ENCODE measurements at regions not wholly inside any gene's neighbourhood (a gene's known extent, or its start where the extent isn't known, plus 50 kb on each side); places are given as distances from the start of the nearest gene placed in this dataset.

DNA sequence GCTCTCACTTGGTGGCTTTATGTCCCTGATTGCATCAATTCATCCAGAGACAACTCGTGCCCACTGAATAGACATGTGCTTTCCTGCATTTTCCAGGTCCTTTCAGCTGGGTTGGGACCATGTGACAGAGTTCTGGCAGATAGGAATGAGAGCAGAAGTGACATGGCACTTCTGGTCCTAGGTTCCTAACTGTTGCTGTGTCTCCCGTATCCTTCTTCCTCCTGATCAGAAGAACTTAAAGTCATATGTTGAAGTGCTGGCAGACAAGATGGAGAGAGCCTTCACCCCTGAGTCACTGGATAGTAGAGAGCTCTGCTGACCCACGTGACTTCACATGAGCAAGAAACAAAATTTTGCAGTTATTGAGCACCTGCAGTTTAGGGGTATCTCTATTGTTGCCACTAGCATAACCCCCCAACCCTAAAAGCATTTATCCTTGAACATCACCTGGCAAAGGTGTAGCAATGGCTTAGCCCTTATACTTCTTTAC, 80.0 kb downstream of the NREP start:
- H3K79me2 ChIP-seq (ENCODE audit: control insufficient read depth, insufficient read depth, low read length): no peaks in the 10 kb centered on the region
- no CpG with 5 or more reads among the region's 3 CpGs for WGBS (ENCODE audit: extremely low coverage, insufficient coverage, low lambda C conversion rate)

GRCh38 chr5:111676466-111676865, 80.5 kb downstream of the NREP start:
- no peak overlapping the region for H3K4me3 ChIP-seq (ENCODE audit: low read length)
- H3K79me1 ChIP-seq (ENCODE audit: low read length): no peaks in the 10 kb centered on the region
- no peak overlapping the region for H4K8ac ChIP-seq (ENCODE audit: low read depth, low read length)
- no peak overlapping the region for H2BK15ac ChIP-seq (replicated peaks; ENCODE audit: low read depth)
- H2AK5ac ChIP-seq (ENCODE audit: low read length): no peak overlapping the region
- H3K4me2 ChIP-seq (ENCODE audit: low read length): no peak overlapping the region
- no peak overlapping the region for H3K56ac ChIP-seq (ENCODE audit: low read length)
- no peak overlapping the region for H2BK120ac ChIP-seq (ENCODE audit: low read depth, low read length)
- H3K9ac ChIP-seq (ENCODE audit: low read length): no peak overlapping the region
- no peaks in the 10 kb centered on the region for H3K4me1 ChIP-seq (ENCODE audit: control insufficient read depth, low read depth, low read length)
- DNase-seq: no peak
- no CpG with 5 or more reads among the region's 1 CpG for WGBS (ENCODE audit: extremely low coverage, insufficient coverage, low lambda C conversion rate)
- H3K27ac ChIP-seq (ENCODE audit: low read depth, low read length): no peak overlapping the region
- H3K18ac ChIP-seq (ENCODE audit: low read length): no peak overlapping the region
- H3K23ac ChIP-seq (ENCODE audit: low read length): no peak overlapping the region
- H3K79me2 ChIP-seq (ENCODE audit: control insufficient read depth, insufficient read depth, low read length): no peaks in the 10 kb centered on the region
- no peak overlapping the region for H3K4ac ChIP-seq (ENCODE audit: low read depth, low read length)
- H3K36me3 ChIP-seq (ENCODE audit: control insufficient read depth, insufficient read depth, low read length): no peaks in the 10 kb centered on the region
- H4K5ac ChIP-seq (ENCODE audit: low read length): no peak overlapping the region
- H3K27me3 ChIP-seq (ENCODE audit: insufficient read depth, low read length, poor library complexity): no peaks in the 10 kb centered on the region
- H2BK5ac ChIP-seq (ENCODE audit: low read length): no peak overlapping the region

More for the DNA sequence above, 80.0 kb downstream of the NREP start:
- no peak overlapping the region for H3K18ac ChIP-seq (ENCODE audit: low read length)
- no peak overlapping the region for H4K5ac ChIP-seq (ENCODE audit: low read length)
- no peak overlapping the region for H3K9ac ChIP-seq (ENCODE audit: low read length)
- no peak overlapping the region for H2AK5ac ChIP-seq (ENCODE audit: low read length)
- H3K4me3 ChIP-seq (ENCODE audit: low read length): no peak overlapping the region
- H2BK15ac ChIP-seq (replicated peaks; ENCODE audit: low read depth): no peak overlapping the region
- H2BK5ac ChIP-seq (ENCODE audit: low read length): no peak overlapping the region
- no peaks in the 10 kb centered on the region for H3K36me3 ChIP-seq (ENCODE audit: control insufficient read depth, insufficient read depth, low read length)
- no peaks in the 10 kb centered on the region for H3K4me1 ChIP-seq (ENCODE audit: control insufficient read depth, low read depth, low read length)
- no peak overlapping the region for H3K4me2 ChIP-seq (ENCODE audit: low read length)
- DNase-seq: no peak
- H3K56ac ChIP-seq (ENCODE audit: low read length): no peak overlapping the region
- H3K27me3 ChIP-seq (ENCODE audit: insufficient read depth, low read length, poor library complexity): no peaks in the 10 kb centered on the region
- H3K4ac ChIP-seq (ENCODE audit: low read depth, low read length): no peak overlapping the region
- no peak overlapping the region for H2BK120ac ChIP-seq (ENCODE audit: low read depth, low read length)
- no peak overlapping the region for H3K23ac ChIP-seq (ENCODE audit: low read length)
- no peak overlapping the region for H4K8ac ChIP-seq (ENCODE audit: low read depth, low read length)
- H3K79me1 ChIP-seq (ENCODE audit: low read length): no peaks in the 10 kb centered on the region
- H3K27ac ChIP-seq (ENCODE audit: low read depth, low read length): no peak overlapping the region

DNA sequence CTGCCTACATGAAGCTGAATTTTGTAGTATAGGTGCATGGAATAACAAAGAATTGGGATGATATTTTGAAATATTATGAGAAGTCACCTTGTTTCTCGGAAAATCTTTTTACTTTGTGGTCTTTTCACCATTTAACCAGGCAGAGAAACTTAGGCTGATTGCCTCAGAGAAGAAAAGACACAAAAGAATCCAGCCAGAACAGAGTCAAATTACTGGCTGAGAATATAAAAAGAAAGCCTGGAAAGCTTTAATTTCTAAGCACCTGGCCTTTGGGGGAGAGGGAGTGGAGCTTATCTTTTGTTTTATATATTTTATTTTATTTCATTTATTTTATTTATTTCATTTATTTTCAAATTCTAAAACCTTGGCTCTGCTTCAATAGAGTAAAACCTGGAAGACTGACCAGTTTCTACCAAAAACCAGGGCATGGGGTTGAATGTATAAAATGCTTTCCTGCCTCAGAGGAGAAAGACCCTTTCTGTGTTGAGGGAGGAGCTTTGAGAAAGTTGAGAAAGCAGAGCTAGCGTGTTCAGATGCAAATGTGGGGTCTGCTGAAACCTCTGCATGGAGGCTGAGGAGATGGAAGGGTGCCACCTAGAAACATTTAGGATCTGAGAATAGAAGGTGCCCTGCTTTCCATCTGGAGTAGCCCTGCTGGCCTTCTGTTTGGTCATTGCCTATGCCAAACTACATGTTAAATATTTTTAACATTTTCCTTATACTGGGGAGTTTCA, 81.6 kb downstream of the NREP start:
- H2BK15ac ChIP-seq (replicated peaks; ENCODE audit: low read depth): no peak overlapping the region
- no peak overlapping the region for H2BK120ac ChIP-seq (ENCODE audit: low read depth, low read length)
- no peaks in the 10 kb centered on the region for H3K79me1 ChIP-seq (ENCODE audit: low read length)
- no peak overlapping the region for H4K8ac ChIP-seq (ENCODE audit: low read depth, low read length)
- no peak for DNase-seq
- no CpG with 5 or more reads among the region's 2 CpGs for WGBS (ENCODE audit: extremely low coverage, insufficient coverage, low lambda C conversion rate)
- no peaks in the 10 kb centered on the region for H3K27me3 ChIP-seq (ENCODE audit: insufficient read depth, low read length, poor library complexity)
- no peak overlapping the region for H3K23ac ChIP-seq (ENCODE audit: low read length)
- no peak overlapping the region for H3K4me2 ChIP-seq (ENCODE audit: low read length)
- H2AK5ac ChIP-seq (ENCODE audit: low read length): no peak overlapping the region
- no peak overlapping the region for H3K4ac ChIP-seq (ENCODE audit: low read depth, low read length)
- H3K4me1 ChIP-seq (ENCODE audit: control insufficient read depth, low read depth, low read length): no peaks in the 10 kb centered on the region
- H3K18ac ChIP-seq (ENCODE audit: low read length): no peak overlapping the region
- no peak overlapping the region for H3K56ac ChIP-seq (ENCODE audit: low read length)
- H4K5ac ChIP-seq (ENCODE audit: low read length): no peak overlapping the region
- no peaks in the 10 kb centered on the region for H3K36me3 ChIP-seq (ENCODE audit: control insufficient read depth, insufficient read depth, low read length)
- H3K79me2 ChIP-seq (ENCODE audit: control insufficient read depth, insufficient read depth, low read length): no peaks in the 10 kb centered on the region
- H2BK5ac ChIP-seq (ENCODE audit: low read length): no peak overlapping the region
- H3K4me3 ChIP-seq (ENCODE audit: low read length): no peak overlapping the region
- H3K27ac ChIP-seq (ENCODE audit: low read depth, low read length): no peak overlapping the region
- H3K9ac ChIP-seq (ENCODE audit: low read length): no peak overlapping the region

DNA sequence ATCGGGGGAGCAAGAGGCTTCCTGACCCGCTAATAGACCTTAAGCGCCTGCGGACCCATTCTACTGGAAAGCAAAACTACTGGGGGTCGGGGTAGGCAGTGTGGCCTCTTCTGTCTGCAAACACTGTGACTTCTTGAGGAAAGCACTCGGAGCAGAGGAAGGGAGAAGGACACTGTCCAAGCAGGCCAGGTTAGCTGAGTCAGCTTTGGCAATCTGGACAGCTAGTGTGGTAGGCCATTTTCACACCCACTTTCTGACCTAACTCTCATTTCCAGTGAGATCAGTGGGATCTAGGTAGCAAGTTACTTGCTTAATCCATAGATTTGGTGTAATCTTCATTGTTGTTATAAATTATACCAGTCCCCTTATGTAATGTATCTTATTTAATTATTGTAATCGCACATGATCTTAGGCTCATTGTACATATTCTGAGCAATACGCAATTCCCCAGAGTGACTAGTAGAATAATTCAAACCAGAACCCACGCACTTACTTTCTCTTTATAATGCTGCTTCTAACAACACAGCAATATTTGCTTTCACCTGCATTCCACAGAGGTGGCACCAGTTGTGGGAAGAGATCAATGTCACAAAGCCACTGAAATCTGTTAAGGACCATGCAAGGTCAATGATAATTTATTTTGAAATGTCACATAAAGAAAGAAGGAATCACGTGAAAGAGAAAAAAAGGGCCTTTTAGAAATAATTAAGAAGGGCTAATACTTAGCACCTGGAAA, 82.9 kb downstream of the NREP start:
- Histone ChIP-seq H3K4ac (ENCODE audit: low read depth, low read length) (no peak overlapping the region), H2BK120ac (ENCODE audit: low read depth, low read length) (no peak overlapping the region), H3K23ac (ENCODE audit: low read length) (no peak overlapping the region), H3K27me3 (ENCODE audit: insufficient read depth, low read length, poor library complexity) (no peaks in the 10 kb centered on the region), H4K5ac (ENCODE audit: low read length) (no peak overlapping the region), H2BK15ac (replicated peaks; ENCODE audit: low read depth) (no peak overlapping the region), H3K4me2 (ENCODE audit: low read length) (no peak overlapping the region), H3K4me3 (ENCODE audit: low read length) (no peak overlapping the region), H2BK5ac (ENCODE audit: low read length) (no peak overlapping the region), H2AK5ac (ENCODE audit: low read length) (no peak overlapping the region), H3K79me2 (ENCODE audit: control insufficient read depth, insufficient read depth, low read length) (no peaks in the 10 kb centered on the region), H3K79me1 (ENCODE audit: low read length) (no peaks in the 10 kb centered on the region), H4K8ac (ENCODE audit: low read depth, low read length) (no peak overlapping the region), H3K18ac (ENCODE audit: low read length) (no peak overlapping the region), H3K36me3 (ENCODE audit: control insufficient read depth, insufficient read depth, low read length) (no peaks in the 10 kb centered on the region), H3K4me1 (ENCODE audit: control insufficient read depth, low read depth, low read length) (no peaks in the 10 kb centered on the region), H3K56ac (ENCODE audit: low read length) (no peak overlapping the region), H3K9ac (ENCODE audit: low read length) (no peak overlapping the region), H3K27ac (ENCODE audit: low read depth, low read length) (no peak overlapping the region)
- no peak for DNase-seq
- no CpG with 5 or more reads among the region's 10 CpGs for WGBS (ENCODE audit: extremely low coverage, insufficient coverage, low lambda C conversion rate)

DNA sequence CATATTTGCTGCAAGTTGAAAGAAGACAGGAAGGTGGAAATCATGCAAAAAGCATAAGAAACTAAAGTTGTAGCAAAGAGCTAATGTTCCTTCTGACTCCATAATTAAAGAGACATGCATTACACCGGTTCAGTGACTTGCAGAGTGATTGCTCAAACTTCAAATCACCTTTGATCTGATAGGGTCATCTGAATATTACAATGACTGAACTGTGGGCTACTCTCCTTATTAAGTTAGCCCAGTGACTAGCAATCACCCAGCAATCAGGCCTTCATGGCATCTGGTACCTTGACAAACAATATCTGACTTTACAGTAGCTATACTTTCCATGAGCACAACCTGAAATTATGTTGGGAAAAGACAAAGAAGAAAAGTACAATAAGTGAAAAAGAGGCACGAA, 84.9 kb downstream of the NREP start:
- H3K18ac ChIP-seq (ENCODE audit: low read length): no peak overlapping the region
- no peaks in the 10 kb centered on the region for H3K27me3 ChIP-seq (ENCODE audit: insufficient read depth, low read length, poor library complexity)
- no peak overlapping the region for H2BK120ac ChIP-seq (ENCODE audit: low read depth, low read length)
- no peak overlapping the region for H4K5ac ChIP-seq (ENCODE audit: low read length)
- H3K9ac ChIP-seq (ENCODE audit: low read length): no peak overlapping the region
- no peak overlapping the region for H2AK5ac ChIP-seq (ENCODE audit: low read length)
- no peak overlapping the region for H3K56ac ChIP-seq (ENCODE audit: low read length)
- no peak overlapping the region for H3K4me3 ChIP-seq (ENCODE audit: low read length)
- H4K8ac ChIP-seq (ENCODE audit: low read depth, low read length): no peak overlapping the region
- no peaks in the 10 kb centered on the region for H3K36me3 ChIP-seq (ENCODE audit: control insufficient read depth, insufficient read depth, low read length)
- H2BK5ac ChIP-seq (ENCODE audit: low read length): no peak overlapping the region
- no peak for DNase-seq
- H3K27ac ChIP-seq (ENCODE audit: low read depth, low read length): no peak overlapping the region
- H3K79me2 ChIP-seq (ENCODE audit: control insufficient read depth, insufficient read depth, low read length): no peaks in the 10 kb centered on the region
- no peaks in the 10 kb centered on the region for H3K79me1 ChIP-seq (ENCODE audit: low read length)
- WGBS (ENCODE audit: extremely low coverage, insufficient coverage, low lambda C conversion rate): no CpG with 5 or more reads among the region's 2 CpGs
- no peak overlapping the region for H2BK15ac ChIP-seq (replicated peaks; ENCODE audit: low read depth)
- H3K4me2 ChIP-seq (ENCODE audit: low read length): no peak overlapping the region
- no peaks in the 10 kb centered on the region for H3K4me1 ChIP-seq (ENCODE audit: control insufficient read depth, low read depth, low read length)
- no peak overlapping the region for H3K4ac ChIP-seq (ENCODE audit: low read depth, low read length)
- H3K23ac ChIP-seq (ENCODE audit: low read length): no peak overlapping the region

All from mesendoderm (in vitro differentiated cells).